CD4-positive, alpha-beta T cell treated with Interleukin-15 for 1 hour (primary cell): ENCODE measurements at regions not wholly inside any gene's neighbourhood (a gene's known extent, or its start where the extent isn't known, plus 50 kb on each side); places are given as distances from the start of the nearest gene placed in this dataset.
"Not testable (repeated sequence)": the region's sequence is repeated elsewhere in the genome, so short reads cannot be mapped to it uniquely, and the experiment has no call there.

Experiments
- DNase-seq: peaks from one replicate; pipeline ENCODE4 v3.0.0-alpha.2; 2020

DNA sequence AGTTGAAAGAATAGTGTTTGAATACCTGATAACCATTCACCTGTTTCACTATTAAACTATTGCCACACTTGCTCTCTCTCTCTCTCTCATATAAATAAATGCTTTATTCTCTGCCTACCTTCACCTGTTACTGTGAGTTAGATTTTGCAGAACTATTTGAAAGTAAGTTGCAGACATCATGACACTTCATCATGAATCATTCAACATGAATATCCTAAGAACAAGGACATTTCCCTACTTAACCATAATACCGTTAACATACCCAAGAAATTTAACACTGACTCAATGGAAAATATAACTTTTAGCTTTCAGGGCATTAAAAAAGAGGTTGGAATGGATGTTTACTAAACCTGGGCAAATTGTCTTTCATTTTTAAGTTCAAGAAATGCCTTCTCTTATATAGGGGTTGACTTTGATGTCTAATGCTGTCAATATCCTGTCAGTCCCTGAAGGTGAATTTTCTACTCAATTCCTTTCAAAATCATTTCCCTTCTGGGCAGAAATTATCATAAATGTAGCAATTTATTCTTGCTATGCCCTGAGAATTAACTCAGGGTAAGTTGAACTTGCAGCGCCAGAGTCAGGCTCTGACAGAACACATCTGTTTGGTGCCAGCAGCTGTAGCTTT is 582.6 kb upstream of the TLE4 start:
- no peak for DNase-seq

DNA sequence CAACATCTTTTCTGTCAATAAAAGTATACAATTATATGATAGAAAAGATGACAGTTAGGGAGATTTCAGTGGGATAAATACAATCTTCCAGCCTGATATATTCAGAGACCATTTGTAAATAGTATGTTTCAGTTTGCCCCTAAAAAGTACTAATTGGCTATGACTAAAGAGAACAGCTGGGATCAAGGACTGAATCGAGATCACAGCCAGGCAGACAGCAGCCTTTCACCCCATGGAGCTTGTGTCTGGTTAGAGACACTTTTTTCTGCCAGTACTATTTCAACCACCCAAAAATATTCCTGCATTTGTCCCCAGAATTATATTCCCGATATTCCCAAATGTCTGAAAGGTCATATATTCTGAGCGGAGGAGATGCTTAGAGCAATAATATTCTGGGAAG is 577.3 kb upstream of the TLE4 start:
- DNase-seq, result no peak

DNA sequence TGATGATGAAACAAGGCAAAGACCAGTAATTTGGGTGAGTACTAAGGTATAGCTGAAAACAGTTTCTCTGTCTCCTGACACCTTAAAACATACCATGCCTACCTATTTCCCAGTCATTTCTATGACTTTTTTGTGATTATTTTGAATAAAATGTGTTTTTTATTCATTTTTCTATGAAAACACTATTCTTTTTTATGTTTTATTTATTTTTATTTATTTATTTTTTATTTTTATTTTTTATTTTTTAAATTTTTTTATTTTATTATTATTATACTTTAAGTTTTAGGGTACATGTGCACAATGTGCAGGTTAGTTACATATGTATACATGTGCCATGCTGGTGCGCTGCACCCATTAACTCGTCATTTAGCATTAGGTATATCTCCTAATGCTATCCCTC is 576.8 kb upstream of the TLE4 start:
- not testable (repeated sequence) for DNase-seq

DNA sequence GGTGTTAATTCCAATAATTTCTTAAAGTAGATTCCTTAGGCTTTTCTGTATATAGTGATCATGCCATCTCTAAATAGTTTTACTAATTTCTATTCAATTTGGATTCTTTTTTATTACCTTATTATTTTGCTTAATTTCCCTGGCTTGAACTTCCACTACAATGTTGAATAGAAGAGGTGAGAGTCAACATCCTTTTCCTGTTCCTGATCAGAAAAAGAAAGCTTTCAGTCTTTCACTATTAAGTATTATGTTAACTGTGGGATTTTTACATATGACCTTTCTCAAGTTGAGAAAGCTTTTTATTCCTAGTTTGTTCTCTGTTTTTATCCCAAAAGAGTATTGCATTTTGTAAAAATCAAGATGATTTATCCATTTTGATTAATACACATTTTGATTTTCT is 574.5 kb upstream of the TLE4 start:
- no peak for DNase-seq

DNA sequence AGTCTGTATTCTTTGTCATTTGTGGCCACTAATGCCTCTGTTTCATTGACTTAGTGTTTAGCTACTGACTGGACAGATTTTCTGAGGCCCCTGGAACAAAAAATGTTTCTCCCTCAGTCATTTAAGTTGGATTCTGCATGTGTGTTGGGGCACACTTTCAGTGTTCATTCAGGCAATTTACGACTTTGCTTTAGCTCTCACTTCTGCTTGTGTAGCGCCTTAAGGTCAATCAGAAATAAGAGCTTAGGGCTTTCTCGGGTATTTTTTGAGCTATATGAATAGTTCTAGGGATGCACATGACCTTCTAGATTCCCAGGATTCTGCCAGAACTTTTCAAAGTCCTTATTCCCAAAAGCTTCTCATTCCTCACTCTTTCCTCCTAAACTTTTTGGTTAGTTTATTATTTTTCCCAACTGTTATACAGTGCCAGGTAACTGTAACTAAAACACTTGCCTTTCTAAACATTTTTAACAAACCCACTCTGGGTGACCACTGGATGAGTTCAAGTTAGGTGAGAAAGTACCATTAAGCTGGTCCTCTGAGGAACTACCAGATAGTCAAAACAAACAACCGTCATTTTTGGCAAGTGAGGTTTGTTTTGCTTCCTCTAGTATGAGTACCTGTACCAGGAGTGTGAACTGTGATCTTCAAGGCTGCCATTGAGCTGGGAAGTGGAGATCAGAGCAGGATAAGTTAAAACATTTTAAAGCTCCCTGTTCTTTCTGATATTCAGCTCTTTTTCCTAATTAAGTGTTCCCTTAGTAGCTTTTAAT is 571.3 kb upstream of the TLE4 start:
- DNase-seq, result no peak

DNA sequence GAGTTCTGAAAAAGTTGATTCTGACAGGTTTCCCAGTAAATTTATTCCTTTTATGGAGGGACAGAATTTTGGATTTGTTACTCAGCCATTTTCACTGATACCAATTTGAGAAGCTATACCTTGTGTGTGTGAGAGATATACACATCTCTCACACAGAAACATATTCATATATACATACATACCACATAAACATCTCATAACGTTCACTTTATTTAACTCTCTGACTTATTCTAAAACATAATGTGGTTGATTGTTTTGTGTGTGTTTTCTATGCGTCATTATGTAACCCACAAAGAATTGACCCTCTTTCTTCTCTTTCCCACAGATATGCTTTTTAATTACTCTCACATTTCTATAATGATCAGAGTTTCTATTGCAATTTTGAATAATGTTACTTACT is 570.8 kb upstream of the TLE4 start:
- no peak for DNase-seq

DNA sequence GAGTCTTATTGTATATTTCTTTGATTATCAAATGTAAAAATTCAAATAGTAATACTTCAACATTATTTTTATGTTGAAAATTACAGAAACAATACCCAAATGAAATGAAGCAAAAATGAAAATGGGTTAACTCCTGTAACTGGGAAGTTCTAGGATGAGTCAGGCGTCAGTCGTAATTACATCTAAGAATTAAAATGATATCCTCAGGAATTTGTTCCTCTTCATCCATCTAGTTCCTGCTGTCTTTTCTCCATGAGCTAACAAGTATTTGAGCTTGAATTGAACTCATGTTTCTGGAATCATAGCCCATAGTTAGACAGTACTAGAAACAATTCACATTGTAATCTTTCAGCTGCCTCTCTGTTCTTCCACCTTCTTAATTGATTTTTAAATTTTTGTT is 568.3 kb upstream of the TLE4 start:
- DNase-seq, result no peak

DNA sequence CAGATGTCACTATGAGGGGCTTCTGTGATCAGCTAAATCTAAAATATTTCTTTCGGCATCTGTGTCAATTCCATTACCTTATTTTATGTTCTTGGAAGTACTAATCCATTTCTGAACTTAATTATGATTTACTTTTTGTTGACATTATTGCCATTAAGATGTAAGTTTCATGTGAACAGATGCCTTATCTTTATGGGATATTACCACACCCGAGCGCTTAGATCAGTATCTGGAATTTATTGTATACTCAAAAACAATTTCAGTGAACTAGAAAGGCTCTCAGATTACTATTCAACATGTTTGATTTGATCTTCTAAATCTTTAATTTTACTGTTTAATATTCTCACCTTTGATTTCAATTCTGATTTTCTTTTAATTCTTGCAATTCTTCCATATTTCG is 567.7 kb upstream of the TLE4 start:
- DNase-seq, result no peak

DNA sequence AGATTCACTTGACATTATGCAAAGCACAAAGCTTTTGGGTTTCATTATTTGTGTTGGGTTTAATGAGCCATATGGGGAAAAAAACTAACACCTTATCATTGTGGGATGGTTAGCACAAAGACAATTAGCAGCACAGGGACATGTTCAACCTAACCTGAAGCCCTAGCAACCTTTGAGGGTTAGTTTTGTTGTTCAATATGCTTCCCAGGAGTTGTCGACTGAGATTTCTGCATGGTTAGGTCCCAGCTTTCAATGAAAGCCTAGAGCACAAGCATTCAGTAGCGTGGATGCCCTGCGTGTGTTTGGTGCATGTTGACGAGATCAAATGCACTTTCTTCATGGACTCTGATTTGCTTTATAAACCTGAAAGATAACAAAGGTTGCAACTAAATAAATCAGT is 565.2 kb upstream of the TLE4 start:
- DNase-seq, result no peak

DNA sequence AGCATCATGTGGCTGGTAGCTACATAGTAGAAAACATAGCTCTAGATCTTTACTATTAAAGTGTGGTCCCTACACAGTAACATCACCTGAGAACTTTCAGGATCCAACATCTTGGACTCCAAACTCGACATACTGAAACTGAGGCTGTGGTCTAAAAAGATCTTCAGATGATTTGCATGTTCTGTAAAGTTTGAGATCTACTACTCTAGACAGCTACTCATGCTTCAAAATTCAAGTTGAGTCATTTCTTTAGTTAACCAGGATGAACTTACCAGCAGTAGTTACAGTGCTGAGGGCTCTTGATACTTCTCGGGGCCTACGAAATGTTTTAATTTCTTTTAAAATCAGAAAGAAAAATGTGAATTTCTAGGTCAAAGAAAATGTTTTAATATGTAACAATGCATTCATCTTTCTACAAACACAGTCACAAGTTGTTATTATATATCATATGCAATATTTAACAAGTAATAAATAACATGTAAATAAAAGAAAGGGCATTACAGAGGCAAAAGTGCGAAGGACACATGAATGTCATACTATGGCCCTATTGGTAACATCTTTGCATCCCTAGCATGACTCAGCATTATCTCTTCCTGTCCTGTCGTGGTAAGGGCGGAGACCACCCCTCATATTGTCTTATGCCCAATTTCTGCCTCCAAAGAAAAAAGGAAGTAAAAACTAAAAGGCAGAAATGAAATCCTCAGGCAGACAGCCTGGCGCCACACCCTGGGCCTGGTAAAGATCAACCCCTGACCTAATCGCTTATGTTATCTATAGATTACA is 563.9 kb upstream of the TLE4 start:
- no peak for DNase-seq

DNA sequence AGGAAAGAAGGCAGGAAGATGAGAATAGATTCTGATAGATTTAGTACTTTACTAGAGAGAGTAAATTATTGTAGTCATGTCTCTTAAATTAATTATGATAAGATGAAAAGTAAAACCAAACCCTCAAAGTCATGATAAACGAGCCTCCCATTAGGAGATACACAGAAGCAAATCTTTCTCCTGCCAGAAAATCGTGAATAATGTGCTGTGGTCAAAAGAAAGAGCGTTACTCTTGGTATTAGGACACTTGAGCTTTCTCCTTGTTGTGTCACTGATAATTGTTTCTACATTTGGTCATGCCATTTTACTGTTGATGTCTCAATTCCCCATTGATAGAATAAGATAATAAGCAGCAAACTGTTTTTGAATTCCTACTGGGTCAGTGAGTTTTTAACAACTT is 562.8 kb upstream of the TLE4 start:
- DNase-seq, result no peak

DNA sequence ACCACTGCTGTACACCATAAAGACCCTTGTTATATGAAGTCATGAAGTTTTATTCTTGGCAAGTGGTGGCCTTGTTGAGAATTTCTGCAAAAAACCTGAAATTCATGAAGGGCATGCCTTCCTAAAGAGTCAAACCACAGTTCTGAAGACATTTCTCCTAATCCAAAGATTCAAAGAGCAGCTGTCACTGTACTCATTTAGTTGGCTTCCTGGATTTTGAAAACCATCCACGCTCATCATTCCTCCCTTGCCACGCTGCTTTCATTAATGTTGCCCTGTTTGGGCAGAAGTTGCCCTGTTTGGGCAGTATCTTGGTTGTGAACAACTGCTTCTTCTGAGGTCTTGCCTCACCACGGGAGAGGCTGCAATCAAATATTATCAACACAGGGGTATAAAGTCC is 560.3 kb upstream of the TLE4 start:
- no peak for DNase-seq

DNA sequence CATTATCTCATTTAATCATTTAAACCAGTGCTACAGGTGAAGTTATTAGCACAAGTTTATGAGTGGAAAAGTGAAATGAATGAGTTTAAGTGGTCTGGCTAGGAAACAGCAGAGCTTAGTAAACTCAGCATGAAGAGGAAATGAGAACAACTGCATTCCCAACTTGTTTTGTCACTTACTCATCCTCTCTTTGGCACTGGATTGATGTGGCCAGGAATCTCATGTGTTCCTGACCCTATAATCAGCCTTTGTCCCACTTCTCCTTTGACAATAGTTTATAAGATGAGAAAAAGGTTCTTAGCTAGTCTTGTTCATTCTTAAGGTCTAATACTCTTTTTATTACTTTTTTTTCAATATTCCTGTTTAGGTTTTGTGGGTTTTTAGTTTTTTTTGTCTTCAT is 559.2 kb upstream of the TLE4 start:
- no peak for DNase-seq

DNA sequence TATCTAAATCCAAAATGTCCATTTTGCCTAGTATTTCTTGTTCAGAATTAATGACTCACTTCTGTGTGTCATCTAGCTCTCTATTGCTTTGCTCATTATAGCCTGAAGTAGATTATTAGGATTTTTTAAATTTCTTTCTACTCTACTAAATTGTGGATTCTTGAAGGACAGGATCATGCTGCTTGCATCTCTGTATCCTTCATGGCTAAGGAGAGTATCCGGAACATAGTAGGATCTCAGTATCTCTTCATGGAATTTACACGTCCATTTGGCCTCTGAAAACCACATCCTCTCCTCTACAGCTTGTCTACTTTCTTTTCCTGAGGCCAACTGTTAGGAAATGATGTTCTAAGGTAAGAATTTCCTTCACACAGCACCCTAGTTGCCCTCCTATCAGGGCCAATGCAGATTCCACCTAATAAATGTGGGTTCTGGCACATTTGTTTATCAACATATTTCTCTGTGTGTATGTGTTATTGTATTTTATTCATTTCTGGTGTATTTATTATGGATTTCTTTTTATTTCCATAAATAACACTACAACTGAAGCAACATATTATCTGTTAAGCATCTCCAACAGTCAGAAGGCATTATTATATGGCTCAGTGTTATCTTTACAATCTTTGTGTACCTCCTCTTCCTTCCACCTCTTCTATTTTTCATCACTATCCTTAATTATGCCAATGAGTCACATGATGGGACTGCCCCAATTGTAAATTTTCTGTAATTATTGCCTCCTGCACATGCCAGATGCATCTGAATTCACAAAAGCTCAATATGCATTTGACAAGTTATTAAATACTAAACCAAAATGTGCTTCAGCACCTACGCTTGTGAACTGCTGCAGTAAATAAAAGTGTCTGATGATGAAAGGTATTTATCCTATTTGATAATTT is 557.8 kb upstream of the TLE4 start:
- no peak for DNase-seq

DNA sequence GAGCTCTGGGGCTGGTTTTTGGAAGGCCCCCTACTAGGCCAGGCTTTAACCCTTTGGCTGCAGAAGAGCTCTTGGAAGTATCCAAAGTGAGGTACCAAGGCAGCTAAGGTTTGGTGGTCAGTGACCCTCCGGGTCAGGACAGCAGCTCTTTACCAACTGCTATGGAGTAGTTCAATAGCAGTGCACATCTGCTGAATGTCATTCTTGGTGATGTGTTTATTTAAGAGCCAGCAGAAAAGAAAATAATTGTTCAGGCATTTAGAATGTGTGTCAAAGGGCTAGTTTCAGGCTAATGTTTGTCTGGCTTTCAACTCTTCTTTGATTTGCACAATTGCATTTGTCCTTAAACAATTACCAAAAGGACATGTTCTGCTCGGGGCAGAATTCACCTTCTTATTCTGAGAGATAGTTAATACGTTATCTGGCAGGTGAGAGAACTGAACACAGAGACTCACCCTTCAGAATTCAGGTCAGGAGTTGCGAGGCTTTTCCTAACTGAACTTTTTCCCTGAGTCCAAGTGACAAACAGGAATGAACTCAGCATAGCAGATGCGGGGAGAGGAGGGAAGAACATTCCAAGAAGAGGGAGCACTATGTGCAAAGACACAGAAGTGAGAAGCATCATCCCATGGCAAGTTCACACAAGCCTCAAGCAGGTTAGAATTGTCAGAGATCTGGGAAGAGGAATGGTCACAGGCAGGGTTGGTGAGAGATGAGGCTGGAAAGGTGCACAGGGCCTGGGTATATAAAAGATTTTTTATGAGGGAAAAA is 556.7 kb upstream of the TLE4 start:
- no peak for DNase-seq

DNA sequence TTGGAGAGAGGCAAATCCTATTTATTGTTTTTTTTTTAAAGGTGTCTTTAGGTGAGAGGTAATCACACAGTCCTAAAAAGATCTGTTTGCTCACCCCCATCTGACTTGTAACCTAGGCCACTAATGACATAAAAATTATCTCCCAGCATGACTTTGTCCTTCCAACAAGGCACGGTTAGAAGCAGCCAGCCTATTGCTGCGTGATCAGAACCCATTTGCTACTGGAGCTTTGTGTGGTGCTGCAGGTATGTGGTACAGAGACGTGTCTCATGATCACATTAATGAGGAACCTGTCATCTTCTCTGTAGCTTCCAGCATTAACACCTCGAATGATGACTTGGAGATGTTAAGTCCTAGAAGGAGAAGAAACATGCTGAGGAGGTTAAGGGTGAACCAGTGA is 555.8 kb upstream of the TLE4 start:
- DNase-seq, result no peak

DNA sequence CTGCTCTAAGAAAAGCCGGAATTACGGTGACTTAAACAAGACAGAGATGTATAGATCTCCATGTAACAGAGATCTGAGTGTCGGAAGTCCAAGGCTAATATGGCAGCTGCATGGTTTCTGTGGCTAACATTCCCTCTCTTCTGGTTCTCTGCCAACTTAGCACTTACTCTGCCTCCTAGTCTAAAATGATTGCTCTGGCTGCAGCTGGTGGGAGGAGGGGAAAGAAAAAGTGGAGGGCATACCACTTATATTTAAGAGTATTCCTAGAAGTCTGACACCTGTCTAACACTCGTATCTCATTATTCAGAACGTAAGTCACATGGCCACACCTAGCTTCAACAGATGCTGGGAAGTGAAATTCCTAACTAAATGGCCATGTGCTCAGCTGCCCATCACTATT is 551.5 kb upstream of the TLE4 start:
- no peak for DNase-seq

DNA sequence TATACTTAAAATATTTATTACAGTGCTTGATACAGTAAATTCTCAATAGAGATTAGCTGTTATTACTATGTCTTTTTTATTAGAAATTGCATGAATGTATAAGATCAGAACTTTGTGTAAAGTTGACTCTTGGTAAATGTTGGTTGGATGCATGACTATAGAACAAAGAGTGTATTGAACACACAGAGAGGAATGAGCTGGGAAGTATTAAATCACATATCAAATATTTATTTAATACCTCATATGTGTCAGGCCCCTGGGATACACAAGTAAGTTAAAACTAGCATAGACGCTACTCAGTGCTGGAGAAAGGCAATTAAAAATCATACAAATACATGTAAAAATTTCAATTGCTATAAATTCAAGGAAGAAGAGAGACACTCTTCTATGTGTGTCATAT is 550.7 kb upstream of the TLE4 start:
- DNase-seq, result no peak

DNA sequence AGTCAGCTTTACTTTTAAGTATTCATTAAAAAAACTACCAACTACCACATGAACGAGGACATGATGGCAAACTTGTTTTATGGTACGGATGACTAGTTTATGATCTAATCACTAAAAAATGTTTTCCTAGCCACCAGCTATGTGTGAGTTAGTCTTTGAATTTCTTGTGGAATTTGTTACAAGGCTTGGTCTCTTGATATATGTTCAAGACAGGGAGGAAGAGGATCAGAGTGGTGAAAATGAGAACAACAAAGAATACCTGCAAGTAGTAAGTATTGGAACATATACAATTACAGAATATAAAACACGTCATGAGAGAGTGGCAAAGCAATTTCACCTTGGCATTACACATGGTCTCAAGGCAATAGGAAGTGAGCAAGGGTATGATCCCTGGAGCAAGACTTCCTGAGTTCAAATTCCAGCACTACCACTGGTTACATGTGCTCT is 548.6 kb upstream of the TLE4 start:
- no peak for DNase-seq

DNA sequence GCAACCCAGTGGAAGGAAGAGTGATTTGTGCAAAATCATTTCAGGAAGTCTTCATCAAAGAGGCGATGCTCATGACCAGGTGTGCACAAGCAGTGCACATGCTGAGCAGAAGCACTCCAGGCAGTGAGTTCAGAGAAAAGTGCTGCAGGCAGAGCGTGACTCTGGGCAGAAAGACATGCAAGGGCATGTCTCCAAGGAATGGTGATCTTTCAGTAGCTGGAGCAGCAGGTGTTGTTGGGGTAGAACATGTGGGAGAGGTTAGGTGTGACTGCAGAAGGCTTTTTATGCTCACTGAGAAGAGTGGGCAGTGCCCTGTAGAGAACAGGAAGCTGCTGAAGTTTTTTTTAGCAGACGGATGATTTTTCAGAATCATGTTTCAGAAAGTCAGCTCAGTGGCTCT is 545.4 kb upstream of the TLE4 start:
- no peak for DNase-seq

DNA sequence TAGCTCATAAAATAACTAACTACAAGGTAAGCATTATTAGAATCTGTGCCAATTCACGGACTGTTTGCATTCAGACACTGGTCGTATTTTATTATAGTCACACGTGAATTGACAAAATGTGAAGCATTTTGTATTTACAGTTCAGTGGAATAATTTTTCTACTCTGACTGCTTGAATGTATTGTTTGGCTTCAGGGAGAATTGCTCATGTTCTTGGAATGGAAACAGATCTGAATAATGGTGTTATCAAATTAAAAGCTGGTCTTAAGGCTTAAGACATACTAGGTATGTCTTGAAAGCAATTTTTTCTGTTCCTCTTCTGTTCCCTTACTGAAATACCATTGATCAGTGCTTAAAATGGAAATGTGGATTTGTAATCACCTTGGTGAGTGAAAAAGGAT is 543.7 kb upstream of the TLE4 start:
- no peak for DNase-seq

DNA sequence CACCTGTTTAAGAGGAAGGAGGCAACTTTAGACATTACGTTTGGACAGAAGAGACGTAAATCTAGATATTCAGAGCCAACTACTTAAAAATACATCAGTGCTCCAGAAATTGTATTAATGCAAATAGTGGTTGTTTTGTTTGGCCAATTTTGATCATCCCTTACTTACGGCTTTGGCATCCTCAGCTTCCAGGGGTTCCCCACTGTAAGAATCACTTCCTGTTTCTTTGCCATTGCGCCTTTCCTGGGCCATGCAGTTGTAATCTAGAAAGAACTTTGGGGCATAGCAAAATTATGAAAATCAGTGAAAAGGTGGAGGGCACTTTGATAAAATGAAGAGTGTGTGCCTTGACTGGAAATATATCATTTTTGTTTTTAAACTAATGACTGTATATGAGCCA is 537.2 kb upstream of the TLE4 start:
- no peak for DNase-seq
